Activated T-cell treated with anti-CD3 and anti-CD28 coated beads for 24 hours (primary cell): ENCODE measurements at regions not wholly inside any gene's neighbourhood (a gene's known extent, or its start where the extent isn't known, plus 50 kb on each side); places are given as distances from the start of the nearest gene placed in this dataset.
"Not testable (repeated sequence)": the region's sequence is repeated elsewhere in the genome, so short reads cannot be mapped to it uniquely, and the experiment has no call there.

Source experiments
- DNase-seq: peaks from one replicate; pipeline ENCODE4 v3.0.0-alpha.2; 2020; ENCODE audit warnings: low read depth

DNA sequence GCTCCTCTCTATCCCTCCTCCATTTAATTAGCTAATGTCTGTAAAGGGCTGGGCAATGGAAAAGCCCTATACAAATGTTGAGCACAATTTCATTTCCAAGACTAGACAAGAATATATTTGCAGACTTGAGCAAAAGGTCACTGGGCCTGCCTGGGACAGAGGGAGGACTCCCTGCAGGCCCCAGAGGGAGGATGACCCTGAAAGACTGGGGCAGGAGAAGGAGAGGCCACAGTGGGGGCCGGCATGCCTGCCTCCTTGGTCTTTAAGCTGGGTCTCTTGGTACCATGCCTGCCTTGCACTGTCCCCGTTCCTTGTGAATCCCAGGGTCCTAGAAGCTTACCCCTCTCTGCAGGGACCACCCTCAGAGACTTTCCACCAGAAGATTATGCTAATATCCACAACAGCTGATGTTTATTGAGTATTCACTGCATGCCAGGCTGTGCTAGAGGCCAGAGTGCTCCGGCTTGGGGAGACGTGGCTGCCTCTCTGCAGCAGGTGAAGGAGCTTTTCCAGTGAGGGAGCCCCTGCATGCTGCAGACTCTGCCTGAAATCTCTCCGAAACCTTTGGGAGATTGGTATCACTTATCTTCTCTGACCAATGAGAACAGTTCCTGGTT, 72.7 kb upstream of the HSPA9 start:
- DNase-seq = no peak

DNA sequence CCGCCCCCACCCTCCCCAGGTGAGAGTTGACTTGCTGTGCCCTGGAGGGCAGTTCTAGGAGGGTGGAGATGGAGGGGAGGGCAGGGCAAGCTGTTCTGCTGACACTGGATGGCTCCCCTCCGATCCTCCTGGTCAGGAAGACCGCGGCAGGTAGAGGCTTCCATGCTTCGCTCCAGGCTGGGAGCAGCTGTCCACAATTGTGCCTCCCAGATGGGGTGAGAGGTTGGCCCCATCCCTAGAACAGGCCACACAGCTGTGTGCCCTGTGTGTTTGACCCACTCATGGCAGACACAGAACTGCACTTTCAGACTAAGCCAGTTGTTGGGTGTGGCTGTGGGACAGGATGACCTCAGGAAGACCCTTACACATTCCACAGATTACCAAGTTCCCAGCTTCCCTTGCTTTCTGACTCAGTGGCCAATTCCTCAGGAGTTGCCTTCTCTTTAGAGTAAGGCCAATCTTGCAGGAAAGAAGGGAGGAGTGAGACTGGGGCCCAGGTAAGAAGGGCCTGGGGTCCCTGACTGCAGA, 72.1 kb upstream of the HSPA9 start:
- DNase-seq = no peak

DNA sequence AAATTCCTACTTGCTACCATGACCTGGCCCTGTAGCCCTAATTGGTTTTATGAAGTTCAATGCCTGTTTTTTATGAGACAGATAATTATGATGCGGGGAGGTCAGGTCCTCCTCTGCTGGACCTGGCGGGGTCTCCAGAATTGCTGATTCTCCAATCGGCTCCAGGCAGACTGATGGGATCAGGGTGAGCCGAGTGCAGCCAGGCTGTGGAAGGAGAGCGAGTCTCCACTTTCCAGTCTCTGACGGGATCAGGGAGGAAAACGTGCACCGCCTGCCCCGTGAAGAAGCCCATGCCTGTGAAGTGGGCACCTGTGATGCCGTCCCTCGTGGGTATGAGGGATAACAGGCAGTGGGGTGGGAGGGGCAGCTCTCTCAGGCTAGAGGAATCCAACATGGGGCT, 71.5 kb upstream of the HSPA9 start:
- DNase-seq = no peak

DNA sequence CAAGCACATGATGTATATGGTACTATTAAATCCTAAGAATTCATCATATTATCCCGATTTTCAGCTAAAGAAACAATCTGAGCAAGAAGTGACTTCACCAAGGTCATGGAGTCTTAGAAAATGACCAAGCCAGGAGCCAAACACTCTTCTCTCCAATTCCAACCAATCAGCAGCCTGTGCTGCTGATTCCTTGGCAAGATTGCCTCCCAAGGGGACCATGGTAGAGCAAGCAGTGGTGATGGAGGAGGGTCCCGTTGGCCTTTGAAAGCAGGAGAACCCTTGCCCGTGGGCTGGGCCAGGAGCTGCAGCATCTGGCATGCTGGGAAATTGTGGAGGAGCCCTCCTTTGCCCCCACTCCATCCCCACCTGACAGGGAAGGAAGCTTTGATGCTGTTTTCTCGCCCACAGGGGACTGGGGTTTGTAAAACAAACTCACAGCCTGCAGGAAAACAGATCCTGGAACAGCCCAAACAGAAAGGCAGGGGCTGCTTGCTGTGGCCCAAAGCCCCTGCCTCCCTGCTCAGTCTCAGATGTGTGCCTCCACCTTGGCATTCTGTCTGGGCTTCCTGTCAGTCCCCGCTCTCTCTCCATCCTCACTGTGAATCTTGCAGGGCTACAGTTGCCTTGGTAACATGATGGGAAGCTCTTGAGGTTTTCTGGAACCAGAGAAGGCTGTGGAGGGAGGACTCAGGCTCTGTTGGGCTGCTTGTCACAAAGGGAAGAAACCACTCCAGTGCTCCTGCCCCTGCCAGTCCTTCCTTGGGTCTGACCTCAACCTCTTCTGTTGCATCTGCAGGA, 70.8 kb upstream of the HSPA9 start:
- DNase-seq = no peak

DNA sequence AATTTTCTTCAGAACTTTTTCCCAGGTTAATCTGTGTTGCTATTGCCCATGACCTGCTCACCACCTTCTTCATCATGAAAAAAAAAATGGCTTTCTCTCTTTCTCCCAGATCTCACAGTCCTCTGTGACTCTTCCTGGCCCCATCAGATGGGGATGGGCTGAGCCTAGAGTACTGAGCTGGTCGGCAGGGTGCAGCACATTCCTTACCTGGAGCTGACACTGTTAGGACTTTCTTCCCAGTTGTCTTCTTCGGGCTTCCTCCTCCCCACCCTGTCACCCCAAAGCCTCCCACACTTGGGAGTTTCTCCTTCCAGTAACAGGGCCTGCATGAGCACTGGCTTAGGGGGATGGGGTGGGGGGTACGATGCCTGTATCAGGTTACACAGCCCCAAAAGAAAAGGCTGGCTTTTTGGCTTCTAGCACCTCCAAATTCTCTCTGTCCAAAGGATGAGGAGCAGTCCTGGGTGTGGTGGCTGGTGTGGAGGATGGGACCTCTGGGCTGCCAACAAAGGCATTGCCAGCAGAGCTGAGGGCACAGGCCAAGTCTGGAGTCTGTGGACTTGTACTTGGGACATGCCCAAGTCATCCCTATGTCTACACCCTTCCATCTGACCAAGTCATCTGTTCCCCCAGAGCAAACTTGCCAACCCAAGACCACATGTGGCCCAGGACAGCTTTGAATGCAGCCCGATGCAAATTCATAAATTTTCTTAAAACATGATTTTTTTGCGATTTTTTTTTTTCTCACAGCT, 68.0 kb upstream of the HSPA9 start:
- DNase-seq = no peak

DNA sequence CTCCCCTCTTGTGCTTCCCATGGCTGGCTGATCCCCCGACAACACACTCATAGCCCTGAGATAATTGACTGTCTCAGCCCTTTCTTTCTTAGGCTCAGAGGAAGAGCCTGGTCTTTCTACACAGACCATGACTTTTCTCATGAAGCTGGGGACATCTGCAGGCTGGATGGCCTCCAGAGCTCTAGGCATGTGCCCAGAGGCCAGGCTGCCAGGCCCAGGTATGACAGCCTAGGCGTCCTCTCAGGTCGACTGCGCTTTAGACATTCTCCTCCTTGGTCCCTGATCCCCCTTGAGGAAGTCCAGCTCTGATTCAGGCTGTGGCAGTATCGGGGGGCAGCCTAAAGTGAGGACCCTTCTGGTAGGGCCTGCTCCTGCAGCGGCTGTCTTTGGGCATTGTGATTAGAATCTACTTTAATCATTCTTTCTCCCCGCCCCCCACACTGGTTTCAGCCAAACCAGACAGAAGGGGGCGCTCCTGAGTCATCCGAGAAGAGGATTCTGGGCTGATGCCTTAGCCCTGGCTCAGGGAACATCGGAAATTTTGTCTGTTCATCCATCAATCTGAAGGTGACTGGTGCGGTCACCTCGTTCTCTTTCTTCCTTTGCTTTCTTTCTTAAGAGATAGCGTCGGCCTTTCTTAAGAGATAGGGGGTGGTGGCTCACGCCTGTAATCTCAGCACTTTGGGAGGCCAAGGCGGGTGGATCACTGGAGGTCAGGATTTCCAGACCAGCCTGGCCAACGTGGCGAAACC, 66.5 kb upstream of the HSPA9 start:
- peak; percentile 68 for DNase-seq

DNA sequence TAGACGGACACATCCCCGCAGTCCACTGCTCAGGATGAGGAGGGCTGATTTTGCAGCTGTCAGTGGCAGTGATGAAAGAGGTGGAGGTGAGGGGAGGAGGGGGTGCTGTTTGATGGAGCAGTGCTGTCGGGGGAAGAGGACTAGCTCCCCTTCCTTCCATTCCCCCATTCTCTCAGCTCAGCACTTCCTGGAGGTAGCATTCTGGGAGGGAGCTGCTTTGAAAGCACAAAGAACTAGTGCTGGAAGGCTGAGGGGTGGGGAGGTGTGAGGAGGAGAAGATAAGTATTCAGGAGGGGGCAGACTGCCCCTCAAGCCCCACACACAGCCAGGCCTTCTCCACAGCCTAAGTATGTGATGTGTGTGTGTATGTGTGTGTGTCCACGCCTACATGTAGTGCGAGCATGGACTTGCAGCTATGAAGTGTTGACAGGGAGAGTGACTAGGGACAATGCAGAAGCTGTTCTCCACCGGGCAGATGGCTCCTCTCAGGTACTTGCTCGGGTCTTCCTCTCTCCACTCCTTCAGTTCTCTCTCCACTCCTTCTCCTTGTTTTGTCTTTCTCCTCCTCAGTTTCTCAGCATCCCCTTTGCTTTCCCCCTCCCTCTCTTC, 65.5 kb upstream of the HSPA9 start:
- no peak for DNase-seq

DNA sequence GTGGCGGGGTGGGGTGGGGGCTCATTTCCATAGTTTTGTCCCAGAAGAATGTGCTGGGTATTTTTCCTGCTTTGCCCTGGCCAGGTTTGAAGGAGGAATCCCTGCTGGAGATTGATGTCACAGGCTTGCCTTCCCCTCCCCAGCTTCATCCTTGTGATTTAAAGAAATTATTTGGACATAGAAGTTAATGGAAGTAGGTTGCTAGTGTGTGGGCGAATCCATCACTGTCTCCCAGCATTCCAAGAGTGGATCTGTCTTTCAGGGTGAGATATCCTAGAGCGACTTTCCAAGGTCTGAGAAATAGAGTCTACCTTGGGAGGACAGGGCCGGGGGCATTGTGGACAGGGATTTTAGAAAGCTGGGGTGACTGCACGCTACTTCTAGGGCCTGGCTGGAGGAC, 64.9 kb upstream of the HSPA9 start:
- no peak for DNase-seq

DNA sequence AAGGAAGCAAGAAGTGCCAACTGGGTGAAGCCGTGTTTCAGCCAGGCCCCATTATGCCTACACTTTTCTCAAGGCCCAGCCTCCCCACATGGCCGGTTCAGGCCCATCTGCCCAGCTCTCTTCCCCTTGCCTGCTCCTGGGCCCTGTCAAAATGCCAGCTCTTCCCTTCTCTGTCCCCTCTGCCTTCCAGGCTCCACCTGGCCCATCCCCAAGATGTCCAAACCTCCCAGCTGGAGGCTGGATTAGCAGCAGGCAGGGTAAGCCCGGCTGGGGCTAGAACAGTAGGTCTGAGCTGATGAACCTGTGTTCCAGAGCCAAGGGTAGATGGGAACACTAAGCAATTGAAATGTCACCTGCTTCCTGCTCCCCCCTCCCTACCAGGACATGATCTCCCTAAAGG, 64.1 kb upstream of the HSPA9 start:
- no peak for DNase-seq

DNA sequence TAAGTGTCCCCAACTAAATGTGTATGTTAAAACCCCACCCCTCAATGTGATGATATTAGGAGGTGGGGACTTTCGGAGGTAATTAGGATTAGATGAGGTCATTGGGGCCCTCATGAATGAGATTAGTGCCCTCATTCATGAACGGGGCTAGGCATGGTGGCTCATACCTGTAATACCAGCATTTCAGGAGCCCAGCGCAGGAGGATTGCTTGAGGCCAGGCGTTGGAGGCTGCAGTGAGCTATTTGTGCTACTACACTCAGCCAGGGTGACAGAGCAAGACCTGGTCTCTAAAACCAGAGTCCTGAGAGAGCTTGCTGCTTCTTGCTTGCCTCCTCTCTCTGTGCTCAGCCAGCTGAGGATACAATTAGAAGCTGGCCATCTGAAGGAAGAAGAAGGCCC, 62.1 kb upstream of the HSPA9 start:
- DNase-seq = no peak

DNA sequence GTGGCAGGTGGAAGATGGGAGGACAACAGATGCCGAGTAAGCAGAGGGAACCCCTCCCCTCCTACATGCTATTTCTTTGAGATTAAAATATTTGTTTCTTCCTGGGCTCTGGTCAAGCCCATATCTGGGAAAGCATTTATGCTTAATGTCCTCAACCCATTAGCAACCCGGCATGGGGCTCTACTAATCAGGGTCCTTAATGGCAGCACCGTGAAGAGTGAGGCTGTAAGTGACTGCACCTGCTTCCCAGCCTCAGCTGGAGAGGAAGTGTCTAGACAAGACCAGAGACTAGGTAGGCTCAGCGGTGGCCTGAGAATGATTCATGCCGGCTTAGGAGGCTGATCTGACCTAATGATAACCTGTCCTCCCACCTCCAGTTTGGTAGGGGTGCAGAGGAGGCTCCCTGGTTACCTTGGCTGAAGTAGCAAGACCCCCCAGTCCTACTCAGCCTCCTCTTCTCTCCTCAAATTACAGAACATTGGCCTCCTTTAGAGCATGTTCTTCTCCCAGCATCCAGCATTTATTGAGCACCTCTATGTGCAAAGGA, 61.3 kb upstream of the HSPA9 start:
- DNase-seq = no peak

DNA sequence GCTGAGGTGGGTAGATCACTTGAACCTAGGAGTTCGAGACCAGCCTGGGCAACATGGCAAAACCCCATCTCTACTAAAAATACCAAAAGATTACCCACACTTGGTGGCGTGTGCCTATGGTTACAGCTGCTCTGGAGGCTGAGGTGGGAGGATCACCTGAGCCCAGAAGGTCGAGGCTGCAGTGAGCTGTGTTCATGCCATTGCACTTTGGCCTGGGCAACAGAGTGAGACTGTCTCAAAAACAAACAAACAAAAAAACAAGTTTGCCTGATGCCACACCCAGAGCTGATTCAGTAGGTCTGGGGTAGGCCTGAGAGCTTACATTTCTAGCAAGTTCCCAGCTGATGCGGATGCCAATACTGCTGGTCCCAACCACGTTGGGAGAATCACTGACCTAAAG, 60.5 kb upstream of the HSPA9 start:
- no peak for DNase-seq

DNA sequence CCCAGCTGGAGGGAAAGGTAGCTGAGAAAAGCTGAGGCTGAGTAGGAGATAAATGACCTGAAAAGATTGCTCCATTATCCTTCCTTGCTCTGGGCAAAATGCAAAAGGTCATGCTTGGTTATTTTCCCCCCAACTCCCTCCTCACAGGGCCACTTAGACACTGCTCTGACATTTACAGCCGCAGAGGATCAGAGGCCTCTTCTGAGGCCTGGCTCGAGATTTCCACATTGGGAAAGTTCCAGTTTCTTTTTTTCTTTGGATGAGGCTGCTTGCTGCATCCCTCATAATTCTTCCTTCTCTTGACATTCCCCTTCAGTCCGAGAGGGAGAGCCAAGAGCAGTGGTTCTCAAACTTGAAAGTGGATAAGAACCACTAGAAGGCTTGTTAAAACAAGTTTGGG, 60.1 kb upstream of the HSPA9 start:
- no peak for DNase-seq

DNA sequence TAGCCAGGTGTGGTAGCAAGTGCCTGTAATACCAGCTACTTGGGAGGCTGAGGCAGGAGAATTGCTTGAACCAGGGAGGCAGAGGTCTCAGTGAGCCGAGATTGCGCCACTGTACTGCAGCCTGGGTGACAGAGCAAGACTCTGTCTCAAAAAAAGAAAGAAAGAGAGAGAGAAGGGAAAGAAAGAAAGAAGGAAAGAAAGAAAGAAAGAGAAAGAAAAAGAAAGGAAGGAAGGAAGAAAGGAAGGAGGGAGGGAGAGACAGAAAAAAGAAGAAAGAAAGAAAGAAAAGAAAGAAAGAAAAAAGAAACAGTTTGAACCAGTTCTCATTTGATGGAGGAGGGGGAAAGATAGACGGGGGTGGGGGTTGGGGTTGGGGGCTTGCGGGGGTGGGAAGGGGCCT, 59.6 kb upstream of the HSPA9 start:
- not testable (repeated sequence) for DNase-seq

DNA sequence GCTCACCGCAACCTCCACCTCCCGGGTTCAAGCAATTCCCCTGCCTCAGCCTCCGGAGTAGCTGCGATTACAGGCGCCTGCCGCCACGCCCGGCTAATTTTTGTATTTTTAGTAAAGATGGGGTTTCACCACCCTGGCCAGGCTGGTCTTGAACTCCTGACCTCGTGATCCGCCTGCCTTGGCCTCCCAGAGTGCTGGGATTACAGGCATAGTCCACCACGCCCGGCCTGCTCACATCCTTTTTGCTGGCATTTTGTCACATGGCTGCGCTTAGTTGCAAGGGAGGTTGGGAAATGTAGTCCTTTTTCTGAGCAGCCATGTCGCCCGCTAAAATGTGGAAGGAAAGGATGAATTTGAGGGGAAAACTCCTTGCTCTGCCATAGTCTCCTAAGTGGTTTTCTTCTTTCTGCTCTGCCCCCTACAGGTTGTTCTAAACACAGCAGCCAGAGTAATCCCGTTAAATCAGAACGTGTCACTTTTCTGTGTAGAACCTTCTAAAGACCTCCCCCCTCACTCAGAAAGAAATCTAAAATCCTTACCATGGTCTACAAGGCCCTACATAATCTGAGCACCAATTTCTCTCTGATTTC, 57.8 kb upstream of the HSPA9 start:
- no peak for DNase-seq

DNA sequence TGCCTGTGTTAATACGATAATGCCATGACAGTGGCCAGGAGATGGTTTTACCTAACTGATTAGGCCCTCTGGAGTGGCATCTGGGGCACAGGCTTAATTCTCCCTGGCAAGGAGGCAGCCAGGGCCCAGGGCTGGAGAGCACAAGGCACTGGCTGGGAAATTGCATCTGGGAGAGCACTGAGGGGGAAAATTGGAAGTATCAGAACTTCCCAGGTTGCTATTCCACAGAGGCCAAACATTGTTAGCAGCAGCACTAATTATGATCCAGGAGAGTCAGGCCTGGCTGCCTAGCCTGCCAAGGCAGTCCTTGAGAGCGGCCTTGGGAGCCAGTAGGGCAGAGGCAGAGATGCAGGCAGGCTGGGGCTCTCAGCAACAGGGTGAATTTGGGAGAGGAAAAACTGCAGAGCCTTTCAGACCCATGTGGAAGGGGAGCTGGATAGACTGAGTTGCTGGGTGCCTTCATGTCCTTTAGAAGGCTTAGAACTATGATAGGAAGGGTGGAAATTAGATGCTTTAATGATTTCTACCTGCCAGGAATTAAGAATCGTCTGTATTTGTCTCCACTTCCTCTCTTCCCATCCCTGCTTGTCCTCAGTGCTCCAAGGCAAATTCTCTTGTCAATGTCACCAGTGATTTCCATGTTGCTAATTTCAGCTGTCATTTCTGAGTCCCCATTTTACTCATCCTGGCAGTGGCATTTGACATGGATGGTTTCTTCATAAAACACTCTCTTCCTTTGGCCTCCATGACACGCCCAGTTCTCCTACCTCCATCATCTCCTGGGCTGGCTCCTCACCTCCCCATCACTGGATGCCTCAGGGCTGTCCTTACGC, 56.1 kb upstream of the HSPA9 start:
- no peak for DNase-seq

DNA sequence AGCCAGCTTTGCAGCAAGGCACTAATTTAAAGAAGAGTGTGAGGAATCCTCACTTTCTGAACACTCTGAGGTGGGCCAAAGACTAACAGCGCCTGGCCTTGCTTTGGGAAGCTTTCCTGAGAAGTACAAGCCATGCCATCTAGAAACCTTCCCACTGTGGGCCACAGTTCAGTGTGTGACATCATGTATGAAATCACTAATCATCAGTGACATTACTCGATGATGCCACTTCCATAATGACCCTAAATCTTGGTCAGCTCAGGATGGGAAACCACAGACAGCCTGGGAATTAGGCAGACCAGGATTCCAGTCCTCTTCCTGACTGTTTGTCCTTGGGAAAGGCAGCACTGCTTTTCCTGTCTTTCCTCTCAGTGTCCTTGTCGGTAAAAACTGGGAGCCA, 54.2 kb upstream of the HSPA9 start:
- DNase-seq = no peak

DNA sequence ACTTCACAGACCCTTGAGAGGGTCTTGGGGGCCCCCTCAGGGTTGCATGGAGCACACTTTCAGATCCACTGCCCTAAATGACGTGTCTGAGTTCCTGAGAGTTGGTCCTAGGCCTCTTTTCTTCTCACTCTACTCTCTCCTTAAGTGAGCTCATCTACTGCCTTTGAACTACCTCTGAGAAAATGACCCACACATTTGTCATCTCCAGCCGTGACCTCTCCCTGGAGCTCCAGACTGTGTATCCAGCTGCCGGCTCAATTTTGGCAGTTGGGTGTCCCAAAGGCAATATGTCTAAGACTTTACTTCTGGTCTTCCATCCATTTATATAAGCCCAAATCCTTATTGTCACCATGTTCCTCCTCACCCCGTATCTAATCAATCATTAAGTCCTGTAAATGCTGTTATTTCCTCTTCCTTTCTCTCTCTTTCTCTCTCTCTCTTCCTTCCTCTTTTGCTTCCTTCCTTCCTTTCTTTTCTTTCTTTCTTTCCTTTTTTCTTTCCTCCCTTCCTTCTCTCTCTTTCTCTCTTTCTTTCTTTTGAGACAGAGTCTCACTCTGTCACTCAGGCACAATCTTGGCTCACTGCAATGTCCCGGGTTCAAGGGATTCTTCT, 51.2 kb upstream of the HSPA9 start:
- no peak for DNase-seq

DNA sequence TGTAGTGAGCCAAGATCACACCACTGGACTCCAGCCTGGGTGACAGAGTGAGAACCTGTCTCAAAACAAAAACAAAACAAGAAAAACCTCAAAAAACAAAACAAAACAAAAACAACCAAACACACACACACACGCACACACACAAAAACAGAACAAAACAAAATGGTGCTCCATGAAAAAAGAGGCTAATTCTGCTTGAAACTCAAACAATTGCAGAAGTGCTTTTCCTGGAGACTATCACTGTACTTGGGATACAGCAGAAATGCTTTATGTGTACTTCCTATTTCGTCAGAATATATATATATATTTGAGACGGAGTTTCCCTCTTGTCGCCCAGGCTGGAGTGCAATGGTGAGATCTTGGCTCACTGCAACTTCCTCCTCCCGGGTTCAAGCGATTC, 49.9 kb upstream of the HSPA9 start:
- no peak for DNase-seq
